Mesothelial cell of epicardium (in vitro differentiated cells): ENCODE measurements at regions not wholly inside any gene's neighbourhood (a gene's known extent, or its start where the extent isn't known, plus 50 kb on each side); places are given as distances from the start of the nearest gene placed in this dataset.

ENCODE experiments used
- DNase-seq, 2 experiments: peaks; one replicate each; pipeline ENCODE4 v3.0.0; 2021; ENCODE audit warnings: low spot score in 2 of 2; ENCODE audit not compliant: unreplicated experiment in 2 of 2
- H3K27ac Mint-ChIP-seq: 2 replicates; pipeline ENCODE4 v1.8.0; 2021; ENCODE audit warnings: mixed read lengths
- H3K27me3 Mint-ChIP-seq: 2 replicates; pipeline ENCODE4 v1.8.0; 2021; ENCODE audit warnings: low read depth, mixed read lengths
- H3K36me3 Mint-ChIP-seq: 2 replicates; pipeline ENCODE4 v1.8.0; 2021; ENCODE audit warnings: mixed read lengths
- H3K4me1 Mint-ChIP-seq: 2 replicates; pipeline ENCODE4 v1.8.0; 2021; ENCODE audit warnings: mixed read lengths
- H3K4me3 Mint-ChIP-seq: 2 replicates; pipeline ENCODE4 v1.8.0; 2021; ENCODE audit warnings: mild to moderate bottlenecking, moderate library complexity, mixed read lengths
- H3K9me3 Mint-ChIP-seq: 2 replicates; pipeline ENCODE4 v1.8.0; 2021; ENCODE audit warnings: mixed read lengths
- CTCF ChIP-seq: fragments of 200-600 bp; sonication (generic); IDR thresholded peaks from one replicate; pipeline ENCODE4 v1.5.0; 2021; ENCODE audit warnings: antibody characterized with exemption; ENCODE audit not compliant: unreplicated experiment

GRCh38 chr10:10870523-10871241 is 147.0 kb upstream of the CELF2 start:
- H3K4me1 Mint-ChIP-seq = peaks cover 30% of the 10 kb centered on the region
- peak overlapping the region; percentile 75 for H3K27ac Mint-ChIP-seq
- TF ChIP-seq CTCF = no peak
- no peaks in the 10 kb centered on the region for H3K36me3 Mint-ChIP-seq
- no peak overlapping the region for H3K4me3 Mint-ChIP-seq
- H3K9me3 Mint-ChIP-seq = no peaks in the 10 kb centered on the region
- peaks cover 15% of the 10 kb centered on the region for H3K27me3 Mint-ChIP-seq
- no peak for DNase-seq

- Mint-ChIP-seq H3K27me3 (peaks cover 22% of the 10 kb centered on the region), H3K9me3 (no peaks in the 10 kb centered on the region), H3K4me3 (no peak overlapping the region), H3K36me3 (no peaks in the 10 kb centered on the region), H3K4me1 (peaks cover 30% of the 10 kb centered on the region), H3K27ac (peak overlapping the region; percentile 78)
- no peak for TF ChIP-seq CTCF
- no peak for DNase-seq
Observed at GRCh38 chr10:10871352-10871751, 146.3 kb upstream of the CELF2 start.

GRCh38 chr10:10872035-10872673 is 145.5 kb upstream of the CELF2 start:
- DNase-seq = no peak
- TF ChIP-seq CTCF = no peak
- H3K36me3 Mint-ChIP-seq = no peaks in the 10 kb centered on the region
- H3K4me1 Mint-ChIP-seq = peaks cover 30% of the 10 kb centered on the region
- H3K4me3 Mint-ChIP-seq = no peak overlapping the region
- peaks cover 30% of the 10 kb centered on the region for H3K27me3 Mint-ChIP-seq
- H3K27ac Mint-ChIP-seq = peak overlapping the region; percentile 88
- no peaks in the 10 kb centered on the region for H3K9me3 Mint-ChIP-seq

- no peak overlapping the region for H3K4me3 Mint-ChIP-seq
- peaks cover 32% of the 10 kb centered on the region for H3K27me3 Mint-ChIP-seq
- DNase-seq = no peak
- no peaks in the 10 kb centered on the region for H3K9me3 Mint-ChIP-seq
- H3K27ac Mint-ChIP-seq = peak overlapping the region; percentile 88
- no peak for TF ChIP-seq CTCF
- H3K36me3 Mint-ChIP-seq = no peaks in the 10 kb centered on the region
- H3K4me1 Mint-ChIP-seq = peaks cover 31% of the 10 kb centered on the region
Observed at GRCh38 chr10:10872764-10873163, 144.9 kb upstream of the CELF2 start.

GRCh38 chr10:10873289-10873688 is 144.4 kb upstream of the CELF2 start:
- H3K9me3 Mint-ChIP-seq = no peaks in the 10 kb centered on the region
- H3K4me1 Mint-ChIP-seq = peaks cover 32% of the 10 kb centered on the region
- H3K27ac Mint-ChIP-seq = no peak overlapping the region
- peaks cover 36% of the 10 kb centered on the region for H3K27me3 Mint-ChIP-seq
- no peak overlapping the region for H3K4me3 Mint-ChIP-seq
- no peak for DNase-seq
- no peak for TF ChIP-seq CTCF
- no peaks in the 10 kb centered on the region for H3K36me3 Mint-ChIP-seq
